T-helper 2 cell treated with Interferon-gamma antibody and Interleukin-4, amounts not matched to agents 5 μg/mL and 100 μg/mL, for 36 hours (primary cell): ENCODE measurements at regions not wholly inside any gene's neighbourhood (a gene's known extent, or its start where the extent isn't known, plus 50 kb on each side); places are given as distances from the start of the nearest gene placed in this dataset.

Experiments
- DNase-seq: peaks from one replicate; pipeline ENCODE4 v3.0.0; 2021; ENCODE audit warnings: low spot score
- H3K27ac Mint-ChIP-seq: one replicate; pipeline ENCODE4 v1.8.0; 2021; ENCODE audit warnings: mild to moderate bottlenecking, mixed read lengths
- H3K27me3 Mint-ChIP-seq: one replicate; pipeline ENCODE4 v1.8.0; 2021; ENCODE audit warnings: low read depth, mixed read lengths
- H3K36me3 Mint-ChIP-seq: one replicate; pipeline ENCODE4 v1.8.0; 2021; ENCODE audit warnings: low read depth, mixed read lengths
- H3K4me1 Mint-ChIP-seq: one replicate; pipeline ENCODE4 v1.8.0; 2021; ENCODE audit warnings: low read depth, mixed read lengths
- H3K4me3 Mint-ChIP-seq: one replicate; pipeline ENCODE4 v1.8.0; 2022; ENCODE audit warnings: mild to moderate bottlenecking, moderate library complexity, mixed read lengths
- H3K9me3 Mint-ChIP-seq: one replicate; pipeline ENCODE4 v1.8.0; 2021; ENCODE audit warnings: mixed read lengths

GRCh38 chr16:63473725-63474124, 1437.5 kb upstream of the CDH8 start:
- no peak overlapping the region for H3K27ac Mint-ChIP-seq
- H3K9me3 Mint-ChIP-seq, result peaks cover 40% of the 10 kb centered on the region
- H3K36me3 Mint-ChIP-seq, result no peaks in the 10 kb centered on the region
- no peak overlapping the region for H3K4me3 Mint-ChIP-seq
- no peaks in the 10 kb centered on the region for H3K27me3 Mint-ChIP-seq
- no peaks in the 10 kb centered on the region for H3K4me1 Mint-ChIP-seq
- DNase-seq, result no peak

GRCh38 chr16:63467513-63467912, 1431.3 kb upstream of the CDH8 start:
- DNase-seq, result no peak
- Mint-ChIP-seq H3K9me3 (peaks cover 57% of the 10 kb centered on the region), H3K27ac (no peak overlapping the region), H3K27me3 (no peaks in the 10 kb centered on the region), H3K4me1 (no peaks in the 10 kb centered on the region), H3K36me3 (peaks cover 2% of the 10 kb centered on the region), H3K4me3 (no peak overlapping the region)

DNA sequence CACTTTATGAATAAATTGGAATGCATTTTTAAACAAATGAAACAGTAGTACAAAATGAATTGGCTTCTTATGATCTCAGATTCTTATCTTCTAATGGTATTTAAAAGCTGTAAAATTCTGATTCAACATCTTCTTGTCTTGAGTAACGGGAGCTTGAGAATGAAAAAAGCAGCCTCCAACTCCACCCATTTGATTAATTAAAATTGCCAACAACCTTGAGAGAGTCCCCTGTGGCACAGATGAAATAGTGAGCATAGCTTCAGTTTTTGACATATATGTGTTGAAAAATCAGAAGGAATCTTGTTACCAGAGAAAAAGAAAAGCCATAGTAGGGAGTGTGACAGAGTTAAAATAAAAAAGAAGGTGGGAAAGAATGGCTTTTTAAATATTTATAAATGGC, 1426.1 kb upstream of the CDH8 start:
- peaks cover 2% of the 10 kb centered on the region for H3K36me3 Mint-ChIP-seq
- no peaks in the 10 kb centered on the region for H3K4me1 Mint-ChIP-seq

GRCh38 chr16:63461248-63461841, 1425.1 kb upstream of the CDH8 start:
- H3K9me3 Mint-ChIP-seq, result peaks cover 58% of the 10 kb centered on the region
- no peaks in the 10 kb centered on the region for H3K4me1 Mint-ChIP-seq
- peaks cover 2% of the 10 kb centered on the region for H3K36me3 Mint-ChIP-seq
- H3K4me3 Mint-ChIP-seq, result no peak overlapping the region
- H3K27me3 Mint-ChIP-seq, result no peaks in the 10 kb centered on the region
- DNase-seq, result no peak
- no peak overlapping the region for H3K27ac Mint-ChIP-seq

More for the DNA sequence above, 1426.1 kb upstream of the CDH8 start:
- H3K9me3 Mint-ChIP-seq, result peaks cover 58% of the 10 kb centered on the region
- H3K27me3 Mint-ChIP-seq, result no peaks in the 10 kb centered on the region
- H3K27ac Mint-ChIP-seq, result no peak overlapping the region
- DNase-seq, result no peak
- H3K4me3 Mint-ChIP-seq, result no peak overlapping the region

- no peak overlapping the region for H3K27ac Mint-ChIP-seq
- peaks cover 44% of the 10 kb centered on the region for H3K9me3 Mint-ChIP-seq
- no peaks in the 10 kb centered on the region for H3K27me3 Mint-ChIP-seq
- no peaks in the 10 kb centered on the region for H3K36me3 Mint-ChIP-seq
- DNase-seq, result no peak
- no peaks in the 10 kb centered on the region for H3K4me1 Mint-ChIP-seq
- H3K4me3 Mint-ChIP-seq, result no peak overlapping the region
Measured at GRCh38 chr16:63458846-63459245, 1422.6 kb upstream of the CDH8 start.

DNA sequence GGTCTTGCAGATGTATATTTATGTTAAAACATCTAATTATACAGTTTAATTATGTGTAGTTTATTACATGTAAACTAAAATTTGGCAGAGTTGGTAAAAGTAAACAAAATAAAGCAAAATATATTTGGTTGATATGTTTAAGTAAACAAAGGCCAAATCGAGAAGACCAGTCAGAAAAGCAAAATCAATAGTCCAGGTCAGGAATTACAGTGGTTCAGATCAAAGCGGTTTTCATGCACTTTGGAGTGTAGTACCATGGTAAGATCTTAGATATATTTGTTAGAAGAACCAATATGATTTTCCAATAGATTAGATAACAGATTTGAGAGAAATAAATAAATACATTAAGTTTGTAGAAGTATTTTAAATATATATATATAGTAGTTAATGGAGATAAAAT, 1421.6 kb upstream of the CDH8 start:
- H3K36me3 Mint-ChIP-seq, result no peaks in the 10 kb centered on the region
- peaks cover 42% of the 10 kb centered on the region for H3K9me3 Mint-ChIP-seq
- H3K4me1 Mint-ChIP-seq, result no peaks in the 10 kb centered on the region
- H3K27ac Mint-ChIP-seq, result no peak overlapping the region
- no peak for DNase-seq
- no peak overlapping the region for H3K4me3 Mint-ChIP-seq
- no peaks in the 10 kb centered on the region for H3K27me3 Mint-ChIP-seq

DNA sequence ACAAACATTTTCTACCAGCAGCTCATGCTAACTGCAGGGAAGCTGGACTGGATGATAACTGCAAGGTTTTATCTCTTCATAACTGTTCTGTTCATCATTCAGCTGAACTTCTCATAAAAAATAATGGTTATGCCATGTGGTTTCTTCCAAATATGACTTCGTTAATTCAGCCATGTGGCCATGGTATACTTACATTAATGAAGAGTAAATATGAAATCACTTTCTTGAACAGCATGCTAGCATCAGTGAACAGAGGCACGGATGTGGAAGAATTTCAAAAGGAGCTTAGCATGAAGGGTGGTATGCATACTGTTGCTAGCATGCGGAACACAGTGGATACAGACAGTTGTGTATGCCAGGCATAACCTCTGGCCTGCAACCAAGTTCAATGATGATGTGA, 1417.0 kb upstream of the CDH8 start:
- H3K9me3 Mint-ChIP-seq, result peaks cover 46% of the 10 kb centered on the region
- no peak overlapping the region for H3K4me3 Mint-ChIP-seq
- H3K27me3 Mint-ChIP-seq, result no peaks in the 10 kb centered on the region
- DNase-seq, result no peak
- H3K36me3 Mint-ChIP-seq, result no peaks in the 10 kb centered on the region
- H3K4me1 Mint-ChIP-seq, result no peaks in the 10 kb centered on the region
- no peak overlapping the region for H3K27ac Mint-ChIP-seq

DNA sequence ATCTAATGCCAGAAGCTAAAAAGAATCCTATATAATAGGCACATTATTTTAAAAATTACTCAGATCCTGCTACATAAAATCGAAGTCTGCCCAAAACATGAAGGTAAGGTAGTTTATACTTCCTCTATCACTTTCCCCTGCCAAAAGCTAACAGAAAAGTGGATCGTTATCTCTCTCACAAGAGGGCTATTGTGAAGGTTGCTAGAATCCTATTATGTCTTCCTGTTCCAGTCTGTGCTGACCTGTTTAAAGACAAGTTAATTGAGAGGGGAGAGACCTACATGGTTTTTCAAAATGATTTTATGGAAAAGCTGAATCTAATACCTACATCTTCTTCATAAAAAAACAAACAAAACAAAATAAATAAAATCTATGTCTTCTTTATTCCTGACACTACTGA, 1410.9 kb upstream of the CDH8 start:
- H3K4me1 Mint-ChIP-seq, result no peaks in the 10 kb centered on the region
- H3K9me3 Mint-ChIP-seq, result peaks cover 32% of the 10 kb centered on the region
- H3K4me3 Mint-ChIP-seq, result no peak overlapping the region
- no peak overlapping the region for H3K27ac Mint-ChIP-seq
- no peak for DNase-seq
- no peaks in the 10 kb centered on the region for H3K36me3 Mint-ChIP-seq
- H3K27me3 Mint-ChIP-seq, result no peaks in the 10 kb centered on the region

GRCh38 chr16:63442246-63442645, 1406.0 kb upstream of the CDH8 start:
- no peaks in the 10 kb centered on the region for H3K4me1 Mint-ChIP-seq
- H3K4me3 Mint-ChIP-seq, result no peak overlapping the region
- H3K9me3 Mint-ChIP-seq, result peaks cover 32% of the 10 kb centered on the region
- no peaks in the 10 kb centered on the region for H3K27me3 Mint-ChIP-seq
- H3K36me3 Mint-ChIP-seq, result no peaks in the 10 kb centered on the region
- DNase-seq, result no peak
- H3K27ac Mint-ChIP-seq, result no peak overlapping the region

DNA sequence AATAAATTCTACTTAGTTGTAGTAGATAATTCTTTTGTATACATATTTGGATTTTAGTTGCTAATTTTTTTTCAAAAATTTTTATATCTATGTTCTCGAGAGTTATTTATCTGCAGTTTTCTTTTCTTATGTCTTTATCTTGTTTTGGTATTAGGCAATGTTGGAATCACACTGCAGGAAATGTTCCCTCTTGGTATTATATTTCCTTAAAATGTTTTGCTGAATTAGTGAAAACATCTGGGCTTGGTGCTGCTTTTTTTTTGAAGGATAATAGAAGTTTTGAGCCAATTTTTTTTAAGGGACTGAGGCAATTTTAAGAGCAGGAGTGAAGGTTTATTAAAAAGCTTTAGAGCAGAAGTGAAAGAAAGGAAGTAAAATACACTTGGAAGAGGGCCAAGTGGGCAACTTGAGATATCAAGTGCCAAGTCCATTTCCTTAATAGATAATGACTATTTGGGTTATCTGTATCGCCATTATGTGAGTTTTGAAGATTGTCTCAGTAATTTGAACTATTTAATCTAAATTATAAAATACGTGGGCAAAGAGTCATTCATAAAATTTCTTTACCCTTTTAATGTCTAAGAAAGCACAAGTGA, 1390.1 kb upstream of the CDH8 start:
- no peaks in the 10 kb centered on the region for H3K36me3 Mint-ChIP-seq
- H3K27me3 Mint-ChIP-seq, result no peaks in the 10 kb centered on the region
- DNase-seq, result no peak
- no peak overlapping the region for H3K27ac Mint-ChIP-seq
- no peaks in the 10 kb centered on the region for H3K4me1 Mint-ChIP-seq
- peaks cover 46% of the 10 kb centered on the region for H3K9me3 Mint-ChIP-seq
- H3K4me3 Mint-ChIP-seq, result no peak overlapping the region

GRCh38 chr16:63422715-63423114, 1386.5 kb upstream of the CDH8 start:
- Mint-ChIP-seq H3K27ac (no peak overlapping the region), H3K36me3 (no peaks in the 10 kb centered on the region), H3K4me3 (no peak overlapping the region), H3K9me3 (peaks cover 48% of the 10 kb centered on the region), H3K4me1 (no peaks in the 10 kb centered on the region), H3K27me3 (no peaks in the 10 kb centered on the region)
- DNase-seq, result no peak

DNA sequence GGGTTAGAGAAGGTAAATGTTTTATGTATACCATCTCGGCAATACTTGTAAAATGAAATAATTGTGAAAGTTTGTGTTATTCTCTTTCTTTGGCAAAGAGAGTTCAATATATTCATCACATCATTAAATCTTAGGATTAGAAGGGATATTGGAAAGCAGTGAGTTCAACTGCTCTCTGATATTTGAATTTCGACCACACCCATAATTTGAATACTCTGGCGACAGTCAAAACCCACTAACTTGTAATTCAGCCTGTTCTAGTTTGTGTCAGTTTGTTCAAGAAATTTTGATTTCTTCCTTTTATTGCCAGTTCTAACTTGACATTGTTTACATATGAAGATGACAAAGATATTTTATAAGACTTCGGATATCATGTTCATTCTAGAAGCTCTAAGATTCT, 1380.5 kb upstream of the CDH8 start:
- Mint-ChIP-seq H3K9me3 (peaks cover 47% of the 10 kb centered on the region), H3K4me3 (no peak overlapping the region), H3K4me1 (no peaks in the 10 kb centered on the region), H3K27ac (no peak overlapping the region), H3K36me3 (no peaks in the 10 kb centered on the region), H3K27me3 (no peaks in the 10 kb centered on the region)
- DNase-seq, result no peak

DNA sequence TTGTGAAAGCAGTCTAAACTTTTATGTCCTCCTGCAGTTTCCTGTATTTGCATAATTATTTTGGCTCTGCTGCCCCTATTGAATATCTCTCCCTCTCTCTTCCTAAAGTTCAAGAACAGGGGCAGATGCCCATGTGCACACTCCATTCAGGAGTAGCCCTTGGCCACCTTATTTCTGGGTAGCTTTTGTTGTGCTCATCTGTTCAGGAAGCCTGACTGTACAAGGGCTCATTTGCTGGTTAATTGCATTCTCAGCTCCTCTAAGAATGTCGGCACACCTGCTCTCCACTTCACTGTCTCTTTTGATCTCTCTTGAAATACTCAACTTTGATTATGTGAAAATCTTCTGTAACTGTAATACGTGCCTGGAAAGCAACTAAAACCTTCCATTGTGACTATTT, 1378.8 kb upstream of the CDH8 start:
- H3K4me3 Mint-ChIP-seq, result no peak overlapping the region
- H3K9me3 Mint-ChIP-seq, result peaks cover 43% of the 10 kb centered on the region
- DNase-seq, result no peak
- no peaks in the 10 kb centered on the region for H3K27me3 Mint-ChIP-seq
- no peak overlapping the region for H3K27ac Mint-ChIP-seq
- H3K4me1 Mint-ChIP-seq, result no peaks in the 10 kb centered on the region
- H3K36me3 Mint-ChIP-seq, result no peaks in the 10 kb centered on the region

GRCh38 chr16:63410594-63410993, 1374.4 kb upstream of the CDH8 start:
- Mint-ChIP-seq H3K4me3 (no peak overlapping the region), H3K9me3 (peaks cover 32% of the 10 kb centered on the region), H3K4me1 (no peaks in the 10 kb centered on the region)

DNA sequence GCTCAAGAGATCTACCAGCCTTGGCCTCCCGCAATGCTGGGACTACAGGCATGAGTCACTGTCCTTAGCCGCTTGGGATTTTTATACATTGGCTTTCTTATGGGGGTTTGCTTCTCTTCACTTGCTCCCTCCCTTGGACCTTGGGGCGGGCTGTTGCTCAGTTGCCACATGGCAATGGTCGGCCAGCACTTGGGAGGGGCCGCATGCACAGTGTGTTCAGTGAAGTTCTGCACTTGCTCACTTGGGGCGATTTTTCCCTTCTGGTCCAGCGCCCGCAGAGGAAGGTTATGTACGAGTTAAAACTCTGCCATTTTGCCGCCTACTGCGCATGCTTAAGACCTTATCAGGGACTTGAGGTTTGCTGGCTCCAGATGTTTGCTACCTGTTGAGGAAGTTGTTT, 1367.6 kb upstream of the CDH8 start:
- H3K27ac Mint-ChIP-seq, result no peak overlapping the region
- H3K4me3 Mint-ChIP-seq, result no peak overlapping the region
- H3K27me3 Mint-ChIP-seq, result no peaks in the 10 kb centered on the region
- H3K4me1 Mint-ChIP-seq, result no peaks in the 10 kb centered on the region
- peaks cover 48% of the 10 kb centered on the region for H3K9me3 Mint-ChIP-seq
- no peaks in the 10 kb centered on the region for H3K36me3 Mint-ChIP-seq
- no peak for DNase-seq

More at GRCh38 chr16:63410594-63410993, 1374.4 kb upstream of the CDH8 start:
- no peak for DNase-seq
- H3K36me3 Mint-ChIP-seq, result no peaks in the 10 kb centered on the region
- H3K27me3 Mint-ChIP-seq, result no peaks in the 10 kb centered on the region
- H3K27ac Mint-ChIP-seq, result no peak overlapping the region
